ENCODE measurements at regions not wholly inside any gene's neighbourhood (a gene's known extent, or its start where the extent isn't known, plus 50 kb on each side); places are given as distances from the start of the nearest gene placed in this dataset.

GRCh38 chr3:182117583-182117982, 405.9 kb downstream of the SOX2 start:
- no peak for DNase-seq (ENCODE audit: extremely low read depth, insufficient read length)
- Histone ChIP-seq H3K36me3 (ENCODE audit: control insufficient read depth, insufficient read depth, low read length) (no peaks in the 10 kb centered on the region), H3K4me3 (replicated peaks; ENCODE audit: low read depth, low read length) (no peak overlapping the region), H3K27me3 (replicated peaks; ENCODE audit: control insufficient read depth, insufficient read depth, low read length) (no peaks in the 10 kb centered on the region)
- TF ChIP-seq CTCF (IDR thresholded peaks at IDR 0.05; ENCODE audit: insufficient read depth, low read length, poor library complexity, severe bottlenecking), result no peak

- no peak for TF ChIP-seq CTCF (IDR thresholded peaks at IDR 0.05; ENCODE audit: insufficient read depth, low read length, poor library complexity, severe bottlenecking)
- no peaks in the 10 kb centered on the region for H3K27me3 ChIP-seq (replicated peaks; ENCODE audit: control insufficient read depth, insufficient read depth, low read length)
- no peak overlapping the region for H3K4me3 ChIP-seq (replicated peaks; ENCODE audit: low read depth, low read length)
- DNase-seq (ENCODE audit: extremely low read depth, insufficient read length), result no peak
- no peaks in the 10 kb centered on the region for H3K36me3 ChIP-seq (ENCODE audit: control insufficient read depth, insufficient read depth, low read length)
Measured at GRCh38 chr3:182118066-182118465, 406.3 kb downstream of the SOX2 start.

GRCh38 chr3:182121401-182121800, 409.7 kb downstream of the SOX2 start:
- TF ChIP-seq CTCF (IDR thresholded peaks at IDR 0.05; ENCODE audit: insufficient read depth, low read length, poor library complexity, severe bottlenecking), result no peak
- H3K27me3 ChIP-seq (replicated peaks; ENCODE audit: control insufficient read depth, insufficient read depth, low read length), result no peaks in the 10 kb centered on the region

DNA sequence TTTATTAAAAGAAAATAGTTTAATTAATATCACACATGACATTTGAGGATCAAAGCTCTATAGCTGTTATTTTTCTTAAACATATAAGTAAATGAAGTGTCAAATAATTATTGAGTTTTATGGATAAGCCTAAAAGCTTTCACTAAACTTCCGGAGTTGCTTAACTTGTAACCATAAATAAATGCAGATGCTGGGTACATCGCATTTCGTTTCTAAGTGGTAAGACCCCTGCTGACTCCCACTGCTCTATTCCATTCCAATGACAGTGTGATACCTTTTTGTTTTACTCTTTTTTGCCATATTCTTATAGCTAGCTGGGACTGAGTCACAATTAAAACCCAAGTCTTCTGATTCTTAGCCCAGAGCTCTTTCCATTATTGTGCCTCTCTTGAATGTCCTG, 411.1 kb downstream of the SOX2 start:
- no peak for DNase-seq (ENCODE audit: extremely low read depth, insufficient read length)
- Histone ChIP-seq H3K36me3 (ENCODE audit: control insufficient read depth, insufficient read depth, low read length) (no peaks in the 10 kb centered on the region), H3K27me3 (replicated peaks; ENCODE audit: control insufficient read depth, insufficient read depth, low read length) (no peaks in the 10 kb centered on the region; the same call in 1 of the 2 replicates), H3K4me3 (replicated peaks; ENCODE audit: low read depth, low read length) (no peak overlapping the region)
- no peak for TF ChIP-seq CTCF (IDR thresholded peaks at IDR 0.05; ENCODE audit: insufficient read depth, low read length, poor library complexity, severe bottlenecking)

More at GRCh38 chr3:182121401-182121800, 409.7 kb downstream of the SOX2 start:
- Histone ChIP-seq H3K36me3 (ENCODE audit: control insufficient read depth, insufficient read depth, low read length) (no peaks in the 10 kb centered on the region), H3K4me3 (replicated peaks; ENCODE audit: low read depth, low read length) (no peak overlapping the region)
- no peak for DNase-seq (ENCODE audit: extremely low read depth, insufficient read length)

GRCh38 chr3:182124187-182124586, 412.5 kb downstream of the SOX2 start:
- Histone ChIP-seq H3K27me3 (replicated peaks; ENCODE audit: control insufficient read depth, insufficient read depth, low read length) (no peaks in the 10 kb centered on the region; the same call in 1 of the 2 replicates), H3K4me3 (replicated peaks; ENCODE audit: low read depth, low read length) (no peak overlapping the region), H3K36me3 (ENCODE audit: control insufficient read depth, insufficient read depth, low read length) (no peaks in the 10 kb centered on the region)
- no peak for TF ChIP-seq CTCF (IDR thresholded peaks at IDR 0.05; ENCODE audit: insufficient read depth, low read length, poor library complexity, severe bottlenecking)
- DNase-seq (ENCODE audit: extremely low read depth, insufficient read length), result no peak

GRCh38 chr3:182124716-182125115, 413.0 kb downstream of the SOX2 start:
- Histone ChIP-seq H3K4me3 (replicated peaks; ENCODE audit: low read depth, low read length) (no peak overlapping the region), H3K27me3 (replicated peaks; ENCODE audit: control insufficient read depth, insufficient read depth, low read length) (no peaks in the 10 kb centered on the region; the same call in 1 of the 2 replicates), H3K36me3 (ENCODE audit: control insufficient read depth, insufficient read depth, low read length) (no peaks in the 10 kb centered on the region)
- no peak for TF ChIP-seq CTCF (IDR thresholded peaks at IDR 0.05; ENCODE audit: insufficient read depth, low read length, poor library complexity, severe bottlenecking)
- no peak for DNase-seq (ENCODE audit: extremely low read depth, insufficient read length)
